Right lobe of liver (tissue), 6 donors: ENCODE measurements at regions not wholly inside any gene's neighbourhood (a gene's known extent, or its start where the extent isn't known, plus 50 kb on each side); places are given as distances from the start of the nearest gene placed in this dataset.

Experiments used
- ATAC-seq, 4 donors: fragments of 200-7000 bp; cut with Tn5 transposase; one replicate each; pipeline ENCODE4 v1.9.1; 2020; ENCODE audit warnings: mild to moderate bottlenecking in 4 of 4, moderate library complexity in 4 of 4
- DNase-seq, 3 donors: peaks; one replicate each; pipeline ENCODE4 v3.0.0-alpha.2; 2020
- H3K27ac ChIP-seq, 3 donors: fragments of 200-600 bp; one replicate each; pipeline ENCODE4 v1.8.0; 2022
- H3K27me3 ChIP-seq, 2 donors: fragments of 200-600 bp; one replicate each; pipeline ENCODE4 v1.8.0; 2022
- H3K36me3 ChIP-seq, 4 donors: fragments of 200-600 bp; sonication (generic) in 1 of 4; one replicate each; pipeline versions ENCODE4 v1.5.1 to v1.8.0; 2017 to 2022; ENCODE audit warnings: control low read depth in 1 of 4
- H3K4me1 ChIP-seq, 4 donors: fragments of 200-600 bp; sonication (generic) in 1 of 4; one replicate each; pipeline versions ENCODE4 v1.5.1 to v1.8.0; 2017 to 2022; ENCODE audit warnings: control low read depth in 1 of 4
- H3K4me3 ChIP-seq, 3 donors: fragments of 200-600 bp; one replicate each; pipeline ENCODE4 v1.8.0; 2022
- H3K9me3 ChIP-seq, 4 donors: fragments of 200-600 bp; sonication (generic) in 1 of 4; one replicate each; pipeline versions ENCODE4 v1.5.1 to v1.8.0; 2017 to 2022; ENCODE audit warnings: control low read depth in 1 of 4
- CTCF ChIP-seq, 4 donors: fragments of 200-600 bp in 3 of 4; fragments of 450-650 bp in 1 of 4; IDR thresholded peaks; one replicate each; pipeline versions ENCODE4 v1.5.1 to v1.8.0; 2016 to 2022; ENCODE audit warnings: antibody characterized with exemption in 4 of 4, mild to moderate bottlenecking in 2 of 4
- POLR2A ChIP-seq: fragments of 450-650 bp; IDR thresholded peaks from one replicate; pipeline ENCODE4 v1.6.1; 2017; ENCODE audit warnings: antibody characterized with exemption, mild to moderate bottlenecking
- WGBS: methylation state at CpG from one replicate; pipeline ENCODE4 v1.1.6; 2018; ENCODE audit warnings: low coverage, low lambda C conversion rate; ENCODE audit not compliant: insufficient coverage; ENCODE audit errors: missing lambda C conversion rate; 5-methylcytosine and 5-hydroxymethylcytosine counted together
- intact Hi-C, 2 donors: fragments of 100-400 bp; cut with DNase I; formaldehyde crosslinking; loops; one replicate each; pipeline versions ENCODE4 v1.11.2 to v1.14.1; 2022
- donor health status: DM: no; HTN: yes; CAD: no.
- donor health status: DM: no; HTN: no; CAD: no.
- donor health status: DM: no; HTN: no; CAD: no.
- donor health status: DM: no; HTN: yes; CAD: no.
- donor health status: DM: no; HTN: yes; CAD: no.

DNA sequence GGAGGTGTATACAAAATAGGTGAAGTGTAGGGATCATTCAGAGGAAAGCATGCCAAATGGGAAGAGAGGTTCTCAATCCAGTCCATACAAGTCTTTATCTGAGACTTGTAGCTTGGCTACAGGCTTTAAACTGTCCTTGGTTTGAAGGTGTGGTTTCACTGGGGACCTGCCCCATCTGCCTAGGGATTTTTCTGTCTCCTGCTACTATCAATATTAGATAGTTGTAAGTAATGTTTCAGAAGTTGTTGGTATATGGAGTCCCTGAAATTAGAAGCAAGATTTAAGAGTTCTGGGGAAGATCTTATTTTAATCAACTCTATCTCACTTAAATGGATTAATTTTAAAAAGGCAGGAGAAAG is 100.9 kb downstream of the ANKRD7 start:
- ATAC-seq: no peak
- no peak overlapping the region for H3K27ac ChIP-seq

DNA sequence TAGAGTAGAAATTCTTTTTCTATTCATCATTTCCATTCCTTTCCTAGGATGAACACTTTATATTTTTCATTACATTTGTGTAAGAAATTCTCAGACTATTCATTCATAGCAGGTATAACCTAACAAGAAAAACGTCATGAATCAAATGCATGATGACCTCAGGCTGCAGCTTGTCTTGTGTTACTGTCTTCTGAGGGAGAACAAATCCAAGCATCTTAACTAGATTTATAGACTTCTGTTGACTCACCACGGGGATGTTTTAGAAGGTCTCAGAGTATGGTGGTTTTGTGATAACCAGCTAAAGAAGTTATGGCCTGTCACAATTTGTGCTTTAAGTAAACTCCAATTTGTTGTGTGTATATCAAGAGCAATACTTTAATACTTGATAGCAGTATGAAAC is 102.7 kb downstream of the ANKRD7 start:
- Histone ChIP-seq H3K4me3 (no peak overlapping the region), H3K27ac (no peak overlapping the region), H3K4me1 (no peaks in the 10 kb centered on the region), H3K27me3 (no peaks in the 10 kb centered on the region), H3K36me3 (no peaks in the 10 kb centered on the region), H3K9me3 (no peaks in the 10 kb centered on the region)
- TF ChIP-seq CTCF (IDR thresholded peaks at IDR 0.05) (no peak), POLR2A (no peak)
- WGBS: 30% methylated on average over 2 of the region's 2 CpGs
- DNase-seq (no peak), ATAC-seq (no peak)
- intact Hi-C loops: no loop called here

More for the DNA sequence above, 100.9 kb downstream of the ANKRD7 start:
- Histone ChIP-seq H3K36me3 (no peaks in the 10 kb centered on the region), H3K4me3 (no peak overlapping the region), H3K4me1 (no peaks in the 10 kb centered on the region), H3K27me3 (no peaks in the 10 kb centered on the region), H3K9me3 (no peaks in the 10 kb centered on the region)
- TF ChIP-seq POLR2A: no peak
- TF ChIP-seq CTCF (IDR thresholded peaks at IDR 0.05): no peak
- intact Hi-C loops: no loop called here
- no peak for DNase-seq

DNA sequence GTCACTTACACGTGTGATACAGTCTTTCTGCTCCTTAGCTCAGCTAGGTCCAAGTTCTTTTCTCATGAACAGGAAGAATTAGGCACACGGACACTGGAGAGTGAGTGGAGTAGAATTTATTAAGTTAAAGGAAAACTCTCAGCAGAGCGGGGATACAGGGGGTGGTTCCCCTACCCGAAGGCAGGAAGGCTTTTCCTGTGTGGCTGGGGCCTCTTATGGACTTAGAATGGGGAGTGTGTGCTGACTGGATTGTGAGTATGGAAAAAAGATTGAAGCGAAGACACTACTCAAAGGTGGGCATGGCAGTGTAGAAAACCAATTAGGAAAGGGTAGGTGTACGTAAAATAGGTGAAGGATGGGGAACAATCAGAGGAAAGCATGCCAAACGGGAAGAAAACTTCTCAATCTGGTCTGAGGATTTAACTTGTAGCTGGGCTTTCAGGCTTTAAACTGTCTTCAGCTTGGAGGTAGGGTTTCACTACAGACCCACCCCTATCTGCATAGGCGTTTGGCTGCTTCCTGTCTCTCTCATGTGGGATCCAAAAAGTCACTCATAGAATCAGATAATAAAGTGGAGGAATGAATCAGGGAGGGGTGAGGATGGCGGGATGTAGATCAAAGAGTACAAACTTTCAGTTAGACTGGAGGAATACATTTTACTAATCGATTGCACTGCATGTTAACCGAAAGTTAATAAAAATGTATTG is 104.2 kb downstream of the ANKRD7 start:
- H3K4me3 ChIP-seq: no peak overlapping the region
- intact Hi-C loops: no loop called here
- TF ChIP-seq CTCF (IDR thresholded peaks at IDR 0.05): no peak
- no peak for TF ChIP-seq POLR2A
- H3K9me3 ChIP-seq: no peaks in the 10 kb centered on the region
- H3K27ac ChIP-seq: no peak overlapping the region
- H3K36me3 ChIP-seq: no peaks in the 10 kb centered on the region
- WGBS: 49% methylated on average over 11 of the region's 11 CpGs
- no peaks in the 10 kb centered on the region for H3K27me3 ChIP-seq
- H3K4me1 ChIP-seq: no peaks in the 10 kb centered on the region
- ATAC-seq (no peak), DNase-seq (no peak)

- H3K36me3 ChIP-seq: no peaks in the 10 kb centered on the region
- H3K9me3 ChIP-seq: no peaks in the 10 kb centered on the region
- intact Hi-C loops: no loop called here
Measured at GRCh38 chr7:118330388-118330787, 105.9 kb downstream of the ANKRD7 start.

More at GRCh38 chr7:118330388-118330787, 105.9 kb downstream of the ANKRD7 start:
- Histone ChIP-seq H3K27ac (no peak overlapping the region), H3K4me3 (no peak overlapping the region), H3K27me3 (no peaks in the 10 kb centered on the region), H3K4me1 (no peaks in the 10 kb centered on the region)
- DNase-seq (no peak), ATAC-seq (no peak)
- no peak for TF ChIP-seq POLR2A
- no peak for TF ChIP-seq CTCF (IDR thresholded peaks at IDR 0.05)
- 59% methylated on average over 3 of the region's 3 CpGs for WGBS
